Cardiac fibroblast (primary cell): ENCODE measurements at regions not wholly inside any gene's neighbourhood (a gene's known extent, or its start where the extent isn't known, plus 50 kb on each side); places are given as distances from the start of the nearest gene placed in this dataset.

ENCODE experiments used
- DNase-seq, 2 donors: peaks; one replicate each; pipeline versions ENCODE4 v3.0.0 to v3.0.0-alpha.2; 2010; ENCODE audit warnings: low read depth in 2 of 2
- H3K4me3 ChIP-seq, 2 donors: replicated peaks in 1 of 2; 1 replicate in 1 of 2; 2 replicates in 1 of 2; pipeline ENCODE4 v1.5.1; 2011; ENCODE audit warnings: low read depth in 2 of 2, low read length in 2 of 2, mild to moderate bottlenecking in 2 of 2, moderate library complexity in 1 of 2
- TF ChIP-seq, protein P1 (sequence below): IDR thresholded peaks from one replicate; pipeline ENCODE4 v1.5.1; 2011; ENCODE audit warnings: low read depth, mild to moderate bottlenecking, low read length, inconsistent platforms

- TF ChIP-seq, protein P1, sequence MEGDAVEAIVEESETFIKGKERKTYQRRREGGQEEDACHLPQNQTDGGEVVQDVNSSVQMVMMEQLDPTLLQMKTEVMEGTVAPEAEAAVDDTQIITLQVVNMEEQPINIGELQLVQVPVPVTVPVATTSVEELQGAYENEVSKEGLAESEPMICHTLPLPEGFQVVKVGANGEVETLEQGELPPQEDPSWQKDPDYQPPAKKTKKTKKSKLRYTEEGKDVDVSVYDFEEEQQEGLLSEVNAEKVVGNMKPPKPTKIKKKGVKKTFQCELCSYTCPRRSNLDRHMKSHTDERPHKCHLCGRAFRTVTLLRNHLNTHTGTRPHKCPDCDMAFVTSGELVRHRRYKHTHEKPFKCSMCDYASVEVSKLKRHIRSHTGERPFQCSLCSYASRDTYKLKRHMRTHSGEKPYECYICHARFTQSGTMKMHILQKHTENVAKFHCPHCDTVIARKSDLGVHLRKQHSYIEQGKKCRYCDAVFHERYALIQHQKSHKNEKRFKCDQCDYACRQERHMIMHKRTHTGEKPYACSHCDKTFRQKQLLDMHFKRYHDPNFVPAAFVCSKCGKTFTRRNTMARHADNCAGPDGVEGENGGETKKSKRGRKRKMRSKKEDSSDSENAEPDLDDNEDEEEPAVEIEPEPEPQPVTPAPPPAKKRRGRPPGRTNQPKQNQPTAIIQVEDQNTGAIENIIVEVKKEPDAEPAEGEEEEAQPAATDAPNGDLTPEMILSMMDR = no peak
- peak in 1 of 2 donors; percentile 42 for DNase-seq
- no peak overlapping the region for H3K4me3 ChIP-seq
Observed at GRCh38 chr18:73684647-73685046, 463.0 kb downstream of the FBXO15 start.

DNA sequence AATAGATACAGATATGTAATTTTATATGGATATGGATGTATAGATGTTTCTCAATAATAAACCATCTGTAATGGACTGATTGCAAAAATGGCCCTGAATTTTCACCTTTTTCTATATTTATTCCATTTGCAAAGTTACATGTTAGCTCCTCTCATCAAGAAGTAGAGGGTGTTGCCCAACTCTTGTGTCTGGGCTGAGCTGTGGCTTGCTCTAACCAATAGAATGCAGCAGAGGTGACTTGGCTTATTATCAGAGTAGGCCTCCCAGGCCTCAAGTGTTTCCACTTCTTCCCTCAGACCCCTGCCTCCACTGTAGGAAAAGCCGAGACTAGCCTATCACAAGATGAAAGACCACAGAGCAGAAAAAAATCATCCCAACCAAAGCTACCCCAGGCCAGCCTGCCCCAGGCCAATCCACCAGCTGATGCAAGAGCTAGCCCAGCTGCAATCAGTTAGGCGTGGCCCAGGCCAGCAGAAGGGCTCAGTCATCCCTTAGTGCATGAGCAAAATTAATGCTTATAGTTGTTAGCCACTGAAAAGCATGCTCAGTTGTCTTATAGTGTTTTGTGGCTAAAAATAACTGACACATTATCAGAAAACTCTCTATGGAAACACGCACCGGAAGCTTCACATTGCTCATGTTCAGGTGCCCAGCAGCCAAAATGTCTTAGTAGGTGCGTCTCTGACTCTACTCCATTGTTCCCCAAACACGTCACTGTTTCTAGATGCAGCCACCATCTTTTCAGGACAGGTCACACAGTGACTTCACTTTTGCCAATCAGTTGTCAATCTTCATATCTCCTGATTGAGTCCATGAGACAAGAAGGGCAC, 464.0 kb downstream of the FBXO15 start:
- peak; percentile 19 to 26 for DNase-seq
- no peak overlapping the region for H3K4me3 ChIP-seq
- TF ChIP-seq, protein P1 = no peak

DNA sequence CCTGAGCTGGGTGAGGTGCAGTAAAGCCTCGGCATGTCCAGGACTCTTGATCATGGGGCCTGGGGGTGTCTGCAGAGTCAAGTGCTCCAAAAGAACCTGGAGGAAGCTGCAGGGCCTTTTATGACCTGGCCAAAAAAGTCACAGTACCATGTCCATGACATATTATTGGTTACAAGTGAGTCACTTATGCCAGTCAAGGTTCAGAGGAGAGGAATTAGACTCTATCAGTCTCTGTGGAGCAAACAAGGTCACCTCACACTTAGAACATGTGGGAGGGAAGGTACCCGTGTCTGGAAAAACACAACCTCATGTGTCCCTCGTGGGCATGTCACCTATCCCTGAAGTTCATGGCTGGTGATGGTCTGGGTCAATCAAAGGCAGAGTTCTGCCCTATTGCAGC, 465.7 kb downstream of the FBXO15 start:
- TF ChIP-seq, protein P1 = no peak
- DNase-seq = no peak
- no peak overlapping the region for H3K4me3 ChIP-seq

GRCh38 chr18:73681398-73681797, 466.2 kb downstream of the FBXO15 start:
- no peak overlapping the region for H3K4me3 ChIP-seq
- no peak for DNase-seq
- TF ChIP-seq, protein P1 = no peak

GRCh38 chr18:73679941-73680712, 467.5 kb downstream of the FBXO15 start:
- TF ChIP-seq, protein P1 = no peak
- H3K4me3 ChIP-seq = no peak overlapping the region
- DNase-seq = peak in 1 of 2 donors; percentile 40

GRCh38 chr18:73677450-73677849, 470.2 kb downstream of the FBXO15 start:
- TF ChIP-seq, protein P1 = no peak
- no peak overlapping the region for H3K4me3 ChIP-seq
- DNase-seq = peak; percentile 53 to 63
